HCT116 (cell line): ENCODE measurements at regions not wholly inside any gene's neighbourhood (a gene's known extent, or its start where the extent isn't known, plus 50 kb on each side); places are given as distances from the start of the nearest gene placed in this dataset.

Experiments used
- ATAC-seq: fragments of 200-7000 bp; cut with Tn5 transposase; 2 replicates; pipeline ENCODE4 v1.9.1; 2020; ENCODE audit warnings: mild to moderate bottlenecking, moderate library complexity
- BruUV-seq: library from RNA; stranded (reverse); fragments of 400-500 nt; replicated peaks from 2 replicates; lab custom pipeline; 2021; lab: Mats Ljungman, UMichigan
- CTCF ChIA-PET: fragments of 300-600 bp; sonication (Branson Sonifier 250); formaldehyde crosslinking; loops from one replicate; lab custom pipeline; 2021; ENCODE audit warnings: antibody characterized with exemption; lab: Charles Lee
- POLR2A ChIA-PET: fragments of 300-600, 350-600 bp; sonication (Branson Sonifier 250); formaldehyde crosslinking; loops from one replicate; lab custom pipeline; 2021; ENCODE audit warnings: antibody characterized with exemption; lab: Charles Lee
- RAD21 ChIA-PET, 2 experiments: fragments of 300-600 bp; sonication (Branson Sonifier 250); formaldehyde crosslinking; loops; one replicate each; lab custom pipeline; 2023; ENCODE audit warnings: low total read pairs in 2 of 2; ENCODE audit not compliant: uncharacterized antibody in 2 of 2, unreplicated experiment in 2 of 2, low non-redundant PET in 1 of 2; lab: Charles Lee
- DNase-seq: peaks from one replicate; pipeline ENCODE4 v3.0.0-alpha.2; 2010; ENCODE audit warnings: low read depth, low spot score
- H2AFZ ChIP-seq: fragments of 200-600 bp; shearing (Covaris generic), sonication (generic); 2 replicates; pipeline ENCODE4 v1.6.1; 2017; ENCODE audit warnings: low read depth, mixed run types, mixed read lengths, antibody characterized with exemption, low read length; ENCODE audit not compliant: poor library complexity, severe bottlenecking
- H3K27ac ChIP-seq: 2 replicates; pipeline ENCODE4 v1.5.1; 2012; ENCODE audit warnings: low read depth, low read length
- H3K27me3 ChIP-seq: fragments of 200-600 bp; sonication (generic); 2 replicates; pipeline ENCODE4 v1.6.1; 2016; ENCODE audit warnings: mixed run types, low read length, mixed read lengths; ENCODE audit not compliant: insufficient read depth
- H3K36me3 ChIP-seq, 2 experiments: fragments of 200-500 bp in 1 of 2; fragments of 200-600 bp in 1 of 2; sonication (Bioruptor generic) in 1 of 2; sonication (generic) in 1 of 2; 2 replicates each; pipeline versions ENCODE4 v1.5.1 to v1.6.1; 2014 to 2016; ENCODE audit warnings: low read length in 2 of 2, inconsistent platforms in 1 of 2, mixed read lengths in 1 of 2, mixed run types in 1 of 2; ENCODE audit not compliant: insufficient read depth in 2 of 2, control insufficient read depth in 1 of 2
- H3K4me1 ChIP-seq, 2 experiments: fragments of 200-600 bp in 1 of 2; sonication (generic) in 1 of 2; 2 replicates each; pipeline versions ENCODE4 v1.5.1 to v1.6.1; 2012 to 2017; ENCODE audit warnings: low read length in 2 of 2, inconsistent platforms in 1 of 2, mild to moderate bottlenecking in 1 of 2, mixed read lengths in 1 of 2, mixed run types in 1 of 2, moderate library complexity in 1 of 2; ENCODE audit not compliant: insufficient read depth in 2 of 2, control insufficient read depth in 1 of 2
- H3K4me2 ChIP-seq: fragments of 200-600 bp; sonication (generic); 2 replicates; pipeline ENCODE4 v1.6.1; 2017; ENCODE audit warnings: mixed run types, low read length, mixed read lengths
- H3K4me3 ChIP-seq, 2 experiments: fragments of 200-600 bp in 1 of 2; sonication (generic) in 1 of 2; replicated peaks in 1 of 2; 2 replicates each; pipeline ENCODE4 v1.5.1; 2011 to 2016; ENCODE audit warnings: low read length in 2 of 2, control low read depth in 1 of 2, low read depth in 1 of 2, mild to moderate bottlenecking in 1 of 2, mixed read lengths in 1 of 2, mixed run types in 1 of 2
- H3K79me2 ChIP-seq: fragments of 200-600 bp; sonication (generic); 2 replicates; pipeline ENCODE4 v1.6.1; 2017; ENCODE audit warnings: mild to moderate bottlenecking, mixed run types, low read length, moderate library complexity, mixed read lengths; ENCODE audit not compliant: insufficient read depth
- H3K9ac ChIP-seq: fragments of 200-600 bp; sonication (generic); 2 replicates; pipeline ENCODE4 v1.6.1; 2016; ENCODE audit warnings: low read length, mixed read lengths
- H3K9me2 ChIP-seq: fragments of 200-600 bp; sonication (generic), shearing (Covaris generic); 2 replicates; pipeline ENCODE4 v1.6.1; 2017; ENCODE audit warnings: mixed run types, mild to moderate bottlenecking, moderate library complexity; ENCODE audit not compliant: insufficient read depth
- H3K9me3 ChIP-seq, 2 experiments: fragments of 200-500 bp in 1 of 2; fragments of 200-600 bp in 1 of 2; sonication (Bioruptor generic) in 1 of 2; sonication (generic) in 1 of 2; 2 replicates each; pipeline ENCODE4 v1.6.1; 2014 to 2017; ENCODE audit warnings: low read length in 2 of 2, mixed read lengths in 2 of 2, inconsistent platforms in 1 of 2, low read depth in 1 of 2, mild to moderate bottlenecking in 1 of 2, mixed run types in 1 of 2, moderate library complexity in 1 of 2; ENCODE audit not compliant: control insufficient read depth in 1 of 2, insufficient read depth in 1 of 2
- H4K20me1 ChIP-seq: fragments of 200-600 bp; sonication (generic), shearing (Covaris generic); 2 replicates; pipeline ENCODE4 v1.6.1; 2017; ENCODE audit warnings: mixed run types, mild to moderate bottlenecking, moderate library complexity; ENCODE audit not compliant: insufficient read depth
- CEBPB ChIP-seq: IDR thresholded peaks from 2 replicates; pipeline ENCODE4 v1.6.1; 2012; ENCODE audit warnings: low read depth
- EGR1 ChIP-seq: IDR thresholded peaks from 2 replicates; pipeline ENCODE4 v1.6.1; 2012; ENCODE audit warnings: low read depth
- ELF1 ChIP-seq: IDR thresholded peaks from 2 replicates; pipeline ENCODE4 v1.6.1; 2012; ENCODE audit warnings: low read depth, borderline replicate concordance
- EZH2phosphoT487 ChIP-seq: fragments of 200-600 bp; IDR thresholded peaks from 2 replicates; pipeline ENCODE4 v1.6.1; 2018; ENCODE audit warnings: antibody characterized with exemption, borderline replicate concordance
- FOSL1 ChIP-seq: IDR thresholded peaks from 2 replicates; pipeline ENCODE4 v1.6.1; 2012; ENCODE audit warnings: low read depth
- JUND ChIP-seq: IDR thresholded peaks from 2 replicates; pipeline ENCODE4 v1.6.1; 2012
- MAX ChIP-seq: IDR thresholded peaks from 2 replicates; pipeline ENCODE4 v1.6.1; 2012
- POLR2AphosphoS5 ChIP-seq: IDR thresholded peaks from 2 replicates; pipeline ENCODE4 v1.6.1; 2011; ENCODE audit warnings: mild to moderate bottlenecking, low read depth, low read length, moderate library complexity
- RAD21 ChIP-seq: IDR thresholded peaks from 2 replicates; pipeline ENCODE4 v1.6.1; 2012; ENCODE audit warnings: low read depth, mild to moderate bottlenecking
- SIN3A ChIP-seq: IDR thresholded peaks from 2 replicates; pipeline ENCODE4 v1.6.1; 2012; ENCODE audit warnings: low read depth
- SP1 ChIP-seq: IDR thresholded peaks from 2 replicates; pipeline ENCODE4 v1.6.1; 2012; ENCODE audit warnings: low read depth
- TCF7L2 ChIP-seq: IDR thresholded peaks from 2 replicates; pipeline ENCODE4 v1.7.0; 2011; ENCODE audit warnings: borderline replicate concordance, inconsistent platforms; ENCODE audit not compliant: insufficient read depth, insufficient read length; ENCODE audit errors: extremely low read depth
- YY1 ChIP-seq: IDR thresholded peaks from 2 replicates; pipeline ENCODE4 v1.6.1; 2011; ENCODE audit warnings: low read length, low read depth, moderate library complexity, mild to moderate bottlenecking; ENCODE audit not compliant: insufficient replicate concordance; ENCODE audit errors: extremely low read depth
- ZBTB33 ChIP-seq: IDR thresholded peaks from 2 replicates; pipeline ENCODE4 v1.6.1; 2011; ENCODE audit warnings: mild to moderate bottlenecking, low read length, moderate library complexity; ENCODE audit not compliant: insufficient replicate concordance; ENCODE audit errors: extremely low read depth
- ZFX ChIP-seq: fragments of 450-650 bp; IDR thresholded peaks from 2 replicates; pipeline ENCODE4 v1.6.1; 2017
- ZNF274 ChIP-seq: fragments of 200-500 bp; sonication (Bioruptor generic); IDR thresholded peaks from 2 replicates; pipeline ENCODE4 v1.6.1; 2014; ENCODE audit warnings: mild to moderate bottlenecking, low read depth, low read length, inconsistent platforms
- intact Hi-C: fragments of 100-400 bp; cut with micrococcal nuclease; formaldehyde crosslinking; loops from 2 replicates; pipeline ENCODE4 v1.10.0; 2022

GRCh38 chrX:40423299-40423698, 157.5 kb upstream of the ATP6AP2 start:
- no TSS peak for BruUV-seq
- DNase-seq = peak; percentile 3
- ChIA-PET RAD21 (no interaction called here), POLR2A (no interaction called here)
- H3K36me3 ChIP-seq = no peaks in the 10 kb centered on the region
- intact Hi-C loops = no loop called here
- H4K20me1 ChIP-seq = no peaks in the 10 kb centered on the region
- H3K9me3 ChIP-seq = no peaks in the 10 kb centered on the region
- peaks cover 5 to 11% of the 10 kb centered on the region in 2 experiments; a peak in 2 of 4 replicates for H3K4me1 ChIP-seq
- 0 out of 2 replicates have a peak overlapping the region, but pooled peaks have one; percentile 7 for H3K4me2 ChIP-seq
- no peak overlapping the region for H3K9ac ChIP-seq
- no peak overlapping the region for H3K4me3 ChIP-seq
- TF ChIP-seq ZBTB33 (no peak), SP1 (0 out of 2 replicates have a peak, but pooled peaks have one; percentile 19), CEBPB (peak; percentile 77), MAX (0 out of 2 replicates have a peak, but pooled peaks have one; percentile 17)
- TF ChIP-seq, all 23 proteins: peak for 3
- Histone ChIP-seq H3K27me3 (no peaks in the 10 kb centered on the region), H3K9me2 (no peaks in the 10 kb centered on the region), H2AFZ (no peak overlapping the region), H3K27ac (peak overlapping the region; percentile 37; the same call in 1 of the 2 replicates), H3K79me2 (no peaks in the 10 kb centered on the region)
- ATAC-seq = peak; percentile 54
- CTCF ChIA-PET = no interaction called here

GRCh38 chrX:40422021-40422420, 158.7 kb upstream of the ATP6AP2 start:
- Histone ChIP-seq H3K9me3 (no peaks in the 10 kb centered on the region), H3K79me2 (no peaks in the 10 kb centered on the region), H3K4me1 (peaks cover 5 to 11% of the 10 kb centered on the region in 2 experiments; a peak in 2 of 4 replicates), H3K27ac (no peak overlapping the region), H3K36me3 (no peaks in the 10 kb centered on the region), H4K20me1 (no peaks in the 10 kb centered on the region), H3K9me2 (no peaks in the 10 kb centered on the region), H2AFZ (no peak overlapping the region), H3K9ac (no peak overlapping the region), H3K4me2 (no peak overlapping the region), H3K4me3 (no peak overlapping the region), H3K27me3 (no peaks in the 10 kb centered on the region)
- DNase-seq (no peak), ATAC-seq (no peak)
- intact Hi-C loops = no loop called here
- POLR2A ChIA-PET = no interaction called here
- no TSS peak for BruUV-seq
- CTCF ChIA-PET = no interaction called here
- RAD21 ChIA-PET = no interaction called here
- no peak for TF ChIP-seq SIN3A
- TF ChIP-seq ELF1 = no peak
- no peak for TF ChIP-seq YY1
- no peak for TF ChIP-seq RAD21
- no peak for TF ChIP-seq JUND
- TF ChIP-seq ZFX = no peak
- no peak for TF ChIP-seq POLR2AphosphoS5
- TF ChIP-seq FOSL1 = no peak
- TF ChIP-seq TCF7L2 = no peak
- TF ChIP-seq EZH2phosphoT487 = no peak
- TF ChIP-seq CEBPB = no peak
- no peak for TF ChIP-seq ZNF274
- no peak for TF ChIP-seq EGR1
